ENCODE measurements at regions not wholly inside any gene's neighbourhood (a gene's known extent, or its start where the extent isn't known, plus 50 kb on each side); places are given as distances from the start of the nearest gene placed in this dataset.
"Not testable (repeated sequence)": the region's sequence is repeated elsewhere in the genome, so short reads cannot be mapped to it uniquely, and the experiment has no call there.

DNA sequence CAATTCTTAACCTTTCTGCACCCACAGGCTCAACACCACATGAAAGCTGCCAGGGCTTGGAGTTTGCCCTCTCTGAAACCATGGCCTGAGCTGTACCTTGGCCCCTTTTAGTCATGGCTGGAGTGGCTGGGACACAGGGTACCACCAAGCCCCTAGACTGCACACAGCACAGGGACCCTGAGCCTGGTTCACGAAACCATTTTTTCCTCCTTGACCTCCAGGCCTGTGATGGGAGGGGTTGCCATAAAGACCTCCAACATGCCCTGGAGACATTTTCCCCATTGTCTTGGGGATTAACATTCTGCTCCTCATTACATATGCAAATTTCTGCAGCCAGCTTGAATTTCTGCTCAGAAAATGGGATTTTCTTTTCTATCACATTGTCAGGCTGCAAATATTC lies 113.4 kb downstream of the XPNPEP1 start:
- H3K4me1 ChIP-seq; H3K36me3 ChIP-seq; H3K9me3 ChIP-seq; H3K4me3 ChIP-seq; intact Hi-C loops (cut with DNase I; ENCODE audit: low total_unique reads); DNase-seq; H3K27me3 ChIP-seq; H3K27ac ChIP-seq: not testable (repeated sequence)

DNA sequence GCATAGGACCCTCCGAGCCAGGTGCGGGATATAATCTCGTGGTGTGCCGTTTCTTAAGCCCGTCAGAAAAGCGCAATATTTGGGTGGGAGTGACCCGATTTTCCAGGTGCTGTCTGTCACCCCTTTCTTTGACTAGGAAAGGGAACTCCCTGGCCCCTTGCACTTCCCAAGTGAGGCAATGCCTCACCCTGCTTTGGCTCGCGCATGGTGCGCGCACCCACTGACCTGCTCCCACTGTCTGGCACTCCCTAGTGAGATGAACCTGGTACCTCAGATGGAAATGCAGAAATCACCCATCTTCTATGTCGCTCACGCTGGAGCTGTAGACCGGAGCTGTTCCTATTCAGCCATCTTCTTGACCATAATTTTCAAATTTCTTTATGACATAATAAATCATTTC lies 122.1 kb downstream of the XPNPEP1 start:
- DNase-seq; H3K36me3 ChIP-seq; H3K4me1 ChIP-seq; H3K4me3 ChIP-seq; H3K27me3 ChIP-seq; H3K27ac ChIP-seq; intact Hi-C loops (cut with DNase I; ENCODE audit: low total_unique reads); H3K9me3 ChIP-seq: not testable (repeated sequence)

DNA sequence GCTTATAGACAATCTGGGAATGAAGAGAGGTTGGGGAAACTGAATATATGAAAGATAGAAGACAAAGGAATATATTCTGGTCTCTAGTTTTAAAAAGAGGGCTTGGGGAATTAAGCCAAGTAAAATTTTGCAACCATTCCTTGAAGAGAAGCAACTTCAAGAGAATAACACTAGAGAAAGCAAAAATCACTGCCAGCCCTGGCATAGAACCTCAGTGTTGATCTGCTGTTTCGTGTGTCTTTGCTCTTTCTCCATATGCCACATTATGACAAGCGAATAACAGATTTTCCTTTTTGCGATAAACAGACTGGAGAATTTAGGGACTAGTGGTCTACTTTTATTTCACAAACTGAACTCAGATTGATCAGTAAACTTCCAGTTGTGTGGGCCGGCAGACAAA lies 132.7 kb downstream of the XPNPEP1 start:
- DNase-seq, result no peak
- TF ChIP-seq, protein P1, sequence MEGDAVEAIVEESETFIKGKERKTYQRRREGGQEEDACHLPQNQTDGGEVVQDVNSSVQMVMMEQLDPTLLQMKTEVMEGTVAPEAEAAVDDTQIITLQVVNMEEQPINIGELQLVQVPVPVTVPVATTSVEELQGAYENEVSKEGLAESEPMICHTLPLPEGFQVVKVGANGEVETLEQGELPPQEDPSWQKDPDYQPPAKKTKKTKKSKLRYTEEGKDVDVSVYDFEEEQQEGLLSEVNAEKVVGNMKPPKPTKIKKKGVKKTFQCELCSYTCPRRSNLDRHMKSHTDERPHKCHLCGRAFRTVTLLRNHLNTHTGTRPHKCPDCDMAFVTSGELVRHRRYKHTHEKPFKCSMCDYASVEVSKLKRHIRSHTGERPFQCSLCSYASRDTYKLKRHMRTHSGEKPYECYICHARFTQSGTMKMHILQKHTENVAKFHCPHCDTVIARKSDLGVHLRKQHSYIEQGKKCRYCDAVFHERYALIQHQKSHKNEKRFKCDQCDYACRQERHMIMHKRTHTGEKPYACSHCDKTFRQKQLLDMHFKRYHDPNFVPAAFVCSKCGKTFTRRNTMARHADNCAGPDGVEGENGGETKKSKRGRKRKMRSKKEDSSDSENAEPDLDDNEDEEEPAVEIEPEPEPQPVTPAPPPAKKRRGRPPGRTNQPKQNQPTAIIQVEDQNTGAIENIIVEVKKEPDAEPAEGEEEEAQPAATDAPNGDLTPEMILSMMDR (IDR thresholded peaks at IDR 0.05), result no peak
- no peak for TF ChIP-seq POLR2A (IDR thresholded peaks at IDR 0.05)
- Histone ChIP-seq H3K9me3 (no peaks in the 10 kb centered on the region), H3K4me1 (no peaks in the 10 kb centered on the region), H3K27me3 (no peaks in the 10 kb centered on the region), H3K27ac (no peak overlapping the region), H3K4me3 (no peak overlapping the region), H3K36me3 (no peaks in the 10 kb centered on the region)
- intact Hi-C loops (cut with DNase I; ENCODE audit: low total_unique reads), result no loop called here

DNA sequence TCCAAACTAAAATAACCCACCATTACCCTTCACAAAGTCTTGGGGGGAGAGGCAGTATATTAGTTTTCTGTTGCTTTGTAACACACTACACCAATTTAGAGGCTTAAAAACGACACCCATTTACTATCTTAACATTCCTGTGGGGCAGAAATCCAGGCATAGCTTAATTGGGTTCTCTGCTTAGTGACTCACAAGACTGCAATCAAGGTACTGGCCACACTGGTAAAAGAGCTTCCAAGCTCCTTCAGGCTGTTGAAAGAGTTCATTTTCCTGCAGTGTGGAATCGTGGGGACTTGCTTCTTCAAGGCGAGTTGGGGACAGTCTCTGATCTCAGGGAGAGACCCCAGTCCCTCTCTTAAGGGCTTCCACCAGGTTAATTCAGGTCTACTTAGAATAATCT lies 139.1 kb downstream of the XPNPEP1 start:
- Histone ChIP-seq H3K4me3 (no peak overlapping the region), H3K4me1 (no peaks in the 10 kb centered on the region), H3K27ac (no peak overlapping the region), H3K9me3 (no peaks in the 10 kb centered on the region), H3K27me3 (no peaks in the 10 kb centered on the region), H3K36me3 (no peaks in the 10 kb centered on the region)
- DNase-seq, result no peak
- intact Hi-C loops (cut with DNase I; ENCODE audit: low total_unique reads), result no loop called here
- TF ChIP-seq, protein P1 (IDR thresholded peaks at IDR 0.05), result no peak
- no peak for TF ChIP-seq POLR2A (IDR thresholded peaks at IDR 0.05)

DNA sequence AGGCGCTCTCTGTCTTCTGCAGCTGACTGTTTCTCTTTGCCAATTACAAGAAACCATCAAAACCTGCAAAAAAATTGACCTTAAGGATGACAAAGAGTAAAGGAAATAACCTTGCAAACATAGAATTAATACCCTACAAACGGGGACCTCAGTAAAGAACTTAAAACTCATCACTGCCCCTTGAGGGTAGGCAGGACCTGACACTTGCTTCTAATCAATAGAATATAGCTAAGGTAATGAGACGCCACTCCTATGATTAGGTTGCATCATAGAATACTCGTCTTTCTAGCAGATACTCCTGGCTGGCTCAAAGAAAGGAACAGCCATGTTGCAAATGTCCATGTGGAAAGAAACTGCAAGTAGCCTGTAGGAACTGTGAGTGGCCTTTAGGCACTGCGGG lies 140.0 kb downstream of the XPNPEP1 start:
- no peak overlapping the region for H3K27ac ChIP-seq
- intact Hi-C loops (cut with DNase I; ENCODE audit: low total_unique reads), result no loop called here
- H3K27me3 ChIP-seq, result no peaks in the 10 kb centered on the region
- DNase-seq, result no peak
- no peaks in the 10 kb centered on the region for H3K4me1 ChIP-seq
- H3K9me3 ChIP-seq, result no peaks in the 10 kb centered on the region
- TF ChIP-seq, protein P1 (IDR thresholded peaks at IDR 0.05), result no peak
- no peak for TF ChIP-seq POLR2A (IDR thresholded peaks at IDR 0.05)
- H3K36me3 ChIP-seq, result no peaks in the 10 kb centered on the region
- H3K4me3 ChIP-seq, result no peak overlapping the region

DNA sequence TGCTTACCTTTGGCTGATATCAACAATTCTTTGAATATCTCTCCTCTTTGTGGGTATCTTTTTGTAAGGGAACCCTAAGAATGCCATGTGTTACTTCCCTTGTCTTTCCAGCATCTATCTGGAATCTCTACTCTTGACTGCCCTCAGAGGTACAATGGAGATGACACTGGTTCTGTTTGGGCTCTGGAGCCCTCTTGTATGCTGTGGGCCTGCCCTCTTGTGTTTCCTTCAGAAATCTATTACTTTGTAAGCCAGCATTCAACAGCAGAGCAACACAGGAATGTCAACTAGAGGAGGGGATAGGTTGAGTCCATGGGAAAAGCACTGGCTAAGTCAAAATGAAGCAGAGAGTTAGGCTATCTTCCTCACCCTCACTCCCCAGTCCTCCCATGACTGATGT lies 142.3 kb downstream of the XPNPEP1 start:
- no peaks in the 10 kb centered on the region for H3K36me3 ChIP-seq
- DNase-seq, result no peak
- H3K4me1 ChIP-seq, result no peaks in the 10 kb centered on the region
- no peaks in the 10 kb centered on the region for H3K27me3 ChIP-seq
- H3K27ac ChIP-seq, result no peak overlapping the region
- H3K9me3 ChIP-seq, result no peaks in the 10 kb centered on the region
- H3K4me3 ChIP-seq, result no peak overlapping the region
- no peak for TF ChIP-seq POLR2A (IDR thresholded peaks at IDR 0.05)
- TF ChIP-seq, protein P1 (IDR thresholded peaks at IDR 0.05), result no peak
- intact Hi-C loops (cut with DNase I; ENCODE audit: low total_unique reads), result no loop called here

Measured in uterus (tissue), 3 donors.